GM23338 (cell line): ENCODE measurements at regions not wholly inside any gene's neighbourhood (a gene's known extent, or its start where the extent isn't known, plus 50 kb on each side); places are given as distances from the start of the nearest gene placed in this dataset.

Experiments
- ATAC-seq: fragments of 200-7000 bp; cut with Tn5 transposase; 3 replicates; pipeline ENCODE4 v1.9.1; 2020
- DNase-seq: peaks from one replicate; pipeline ENCODE4 v3.0.0-alpha.2; 2015; ENCODE audit warnings: low spot score
- H2AFZ ChIP-seq: fragments of 200-600 bp; sonication (generic); 2 replicates; pipeline ENCODE4 v1.8.0; 2016; ENCODE audit warnings: antibody characterized with exemption, mild to moderate bottlenecking, moderate library complexity
- H3F3A ChIP-seq: fragments of 200-600 bp; sonication (generic); replicated peaks from 2 replicates; pipeline ENCODE4 v1.8.0; 2017; ENCODE audit warnings: antibody characterized with exemption, mixed run types, low read depth
- H3K27ac ChIP-seq: fragments of 200-600 bp; sonication (generic); 2 replicates; pipeline ENCODE4 v1.6.1; 2016; ENCODE audit warnings: low read depth
- H3K27me3 ChIP-seq: fragments of 200-600 bp; sonication (generic); 2 replicates; pipeline ENCODE4 v1.8.0; 2016; ENCODE audit warnings: mild to moderate bottlenecking, mixed run types, moderate library complexity; ENCODE audit not compliant: insufficient read depth
- H3K36me3 ChIP-seq: fragments of 200-600 bp; sonication (generic); 2 replicates; pipeline ENCODE4 v1.8.0; 2016; ENCODE audit warnings: mild to moderate bottlenecking; ENCODE audit not compliant: insufficient read depth
- H3K4me1 ChIP-seq: fragments of 200-600 bp; sonication (generic); 2 replicates; pipeline ENCODE4 v1.8.0; 2016; ENCODE audit warnings: mild to moderate bottlenecking, moderate library complexity; ENCODE audit not compliant: insufficient read depth
- H3K4me2 ChIP-seq: fragments of 200-600 bp; sonication (generic); 2 replicates; pipeline ENCODE4 v1.7.1; 2017; ENCODE audit warnings: mixed run types
- H3K4me3 ChIP-seq: fragments of 200-600 bp; sonication (generic); 2 replicates; pipeline ENCODE4 v1.6.1; 2016; ENCODE audit warnings: mixed run types
- H3K79me2 ChIP-seq: fragments of 200-600 bp; sonication (generic); replicated peaks from 2 replicates; pipeline ENCODE4 v1.8.0; 2017; ENCODE audit warnings: mild to moderate bottlenecking; ENCODE audit not compliant: insufficient read depth
- H3K9me2 ChIP-seq: fragments of 200-600 bp; sonication (generic); 2 replicates; pipeline ENCODE4 v1.8.0; 2017; ENCODE audit not compliant: insufficient read depth
- H4K20me1 ChIP-seq: fragments of 200-600 bp; sonication (generic); replicated peaks from 2 replicates; pipeline ENCODE4 v1.8.0; 2017; ENCODE audit warnings: mild to moderate bottlenecking; ENCODE audit not compliant: insufficient read depth
- H3K27ac Mint-ChIP-seq: 2 replicates; pipeline ENCODE4 v1.8.0; 2020; ENCODE audit warnings: inconsistent platforms, mild to moderate bottlenecking, moderate library complexity, mixed read lengths
- H3K27me3 Mint-ChIP-seq: 3 replicates; pipeline ENCODE4 v1.8.0; 2022; ENCODE audit warnings: low read depth, mild to moderate bottlenecking, moderate library complexity, mixed read lengths, inconsistent platforms; ENCODE audit not compliant: insufficient read depth, poor library complexity
- H3K36me3 Mint-ChIP-seq: 3 replicates; pipeline ENCODE4 v1.8.0; 2021; ENCODE audit warnings: low read depth, mild to moderate bottlenecking, inconsistent platforms, moderate library complexity, mixed read lengths
- H3K4me1 Mint-ChIP-seq: 3 replicates; pipeline ENCODE4 v1.8.0; 2020; ENCODE audit warnings: mild to moderate bottlenecking, inconsistent platforms, mixed read lengths
- H3K4me3 Mint-ChIP-seq: 3 replicates; pipeline ENCODE4 v1.8.0; 2021; ENCODE audit warnings: moderate library complexity, mild to moderate bottlenecking, inconsistent platforms, mixed read lengths
- H3K9me3 Mint-ChIP-seq: 3 replicates; pipeline ENCODE4 v1.8.0; 2020; ENCODE audit warnings: moderate library complexity, mild to moderate bottlenecking, inconsistent platforms, mixed read lengths
- CTCF ChIP-seq, 2 experiments: fragments of 200-600 bp in 1 of 2; sonication (generic) in 1 of 2; conservative IDR thresholded peaks; 2 replicates each; pipeline versions ENCODE4 v1.5.1 to v1.6.1; 2016 to 2017; ENCODE audit warnings: antibody characterized with exemption in 2 of 2, low read depth in 2 of 2, mild to moderate bottlenecking in 2 of 2, moderate library complexity in 1 of 2
- JUNB ChIP-seq: IDR thresholded peaks from one replicate; pipeline ENCODE4 v1.6.1; 2016; ENCODE audit warnings: antibody characterized with exemption; ENCODE audit not compliant: unreplicated experiment
- NANOG ChIP-seq: IDR thresholded peaks from 2 replicates; pipeline ENCODE4 v1.6.1; 2016; ENCODE audit warnings: antibody characterized with exemption, borderline replicate concordance
- POLR2AphosphoS5 ChIP-seq: IDR thresholded peaks from 2 replicates; pipeline ENCODE4 v1.6.1; 2016; ENCODE audit warnings: antibody characterized with exemption, low read depth
- STAT1 ChIP-seq: IDR thresholded peaks from one replicate; pipeline ENCODE4 v1.6.1; 2016; ENCODE audit warnings: antibody characterized with exemption; ENCODE audit not compliant: unreplicated experiment
- ZNF114 ChIP-seq: fragments of 250-450 bp; sonication (Bioruptor Pico); IDR thresholded peaks from 2 replicates; pipeline ENCODE4 v1.5.0; 2020; ENCODE audit warnings: mild to moderate bottlenecking, moderate library complexity
- ZNF462 ChIP-seq: fragments of 250-450 bp; sonication (Bioruptor Pico); IDR thresholded peaks from 2 replicates; pipeline ENCODE4 v1.5.0; 2020; ENCODE audit warnings: mild to moderate bottlenecking, moderate library complexity

- TF ChIP-seq ZNF462 (CRISPR knock-in tag) (no peak), POLR2AphosphoS5 (no peak), STAT1 (no peak), NANOG (no peak), ZNF114 (CRISPR knock-in tag) (no peak), CTCF (conservative IDR thresholded peaks at IDR 0.05; ENCODE audit: low read depth in 2 of 2) (no peak), JUNB (no peak)
These were observed 362.8 kb downstream of the CBLN2 start (continued) for GRCh38 chr18:72181241-72181764.

GRCh38 chr18:72180689-72181088, 363.5 kb downstream of the CBLN2 start:
- Histone ChIP-seq H3K9me2 (no peaks in the 10 kb centered on the region), H3K27ac (no peak overlapping the region), H3F3A (no peaks in the 10 kb centered on the region), H3K27me3 (no peaks in the 10 kb centered on the region), H3K79me2 (no peaks in the 10 kb centered on the region), H3K4me2 (no peak overlapping the region), H3K4me3 (no peak overlapping the region), H3K36me3 (0 out of 2 replicates have a peak, but pooled peaks cover 4% of the 10 kb centered on the region), H4K20me1 (no peaks in the 10 kb centered on the region), H2AFZ (no peak overlapping the region), H3K4me1 (no peaks in the 10 kb centered on the region)
- Mint-ChIP-seq H3K27me3 (no peaks in the 10 kb centered on the region), H3K27ac (no peak overlapping the region), H3K9me3 (peaks cover 76% of the 10 kb centered on the region), H3K36me3 (peaks cover 23% of the 10 kb centered on the region), H3K4me1 (no peaks in the 10 kb centered on the region), H3K4me3 (no peak overlapping the region)
- TF ChIP-seq JUNB (no peak), CTCF (conservative IDR thresholded peaks at IDR 0.05; ENCODE audit: low read depth in 2 of 2) (no peak), NANOG (no peak), STAT1 (no peak), POLR2AphosphoS5 (no peak)
- DNase-seq (no peak), ATAC-seq (no peak)
